GM23338 (cell line): ENCODE measurements at regions not wholly inside any gene's neighbourhood (a gene's known extent, or its start where the extent isn't known, plus 50 kb on each side); places are given as distances from the start of the nearest gene placed in this dataset.

ENCODE experiments used
- CTCF ChIP-seq, 2 experiments: fragments of 200-600 bp in 1 of 2; sonication (generic) in 1 of 2; conservative IDR thresholded peaks; 2 replicates each; pipeline versions ENCODE4 v1.5.1 to v1.6.1; 2016 to 2017; ENCODE audit warnings: antibody characterized with exemption in 2 of 2, low read depth in 2 of 2, mild to moderate bottlenecking in 2 of 2, moderate library complexity in 1 of 2
- EZH2 ChIP-seq: fragments of 200-600 bp; sonication (generic); IDR thresholded peaks from one replicate; pipeline ENCODE4 v1.8.0; 2017; ENCODE audit warnings: antibody characterized with exemption, mild to moderate bottlenecking, low read depth; ENCODE audit not compliant: unreplicated experiment
- POLR2AphosphoS5 ChIP-seq: IDR thresholded peaks from 2 replicates; pipeline ENCODE4 v1.6.1; 2016; ENCODE audit warnings: antibody characterized with exemption, low read depth

GRCh38 chr1:232101231-232101630, 474.6 kb downstream of the DISC1 start:
- TF ChIP-seq CTCF (conservative IDR thresholded peaks at IDR 0.05; ENCODE audit: low read depth in 2 of 2) (no peak), EZH2 (no peak), POLR2AphosphoS5 (no peak)
